Stimulated activated CD4-positive, alpha-beta T cell treated with anti-CD3 and anti-CD28 coated beads, Interleukin-12 subunit alpha, Interleukin-12 subunit beta, amount 100 ng/mL, for 4 hours (primary cell): ENCODE measurements at regions not wholly inside any gene's neighbourhood (a gene's known extent, or its start where the extent isn't known, plus 50 kb on each side); places are given as distances from the start of the nearest gene placed in this dataset.

ENCODE experiments used
- DNase-seq: peaks from one replicate; pipeline ENCODE4 v3.0.0-alpha.2; 2020

DNA sequence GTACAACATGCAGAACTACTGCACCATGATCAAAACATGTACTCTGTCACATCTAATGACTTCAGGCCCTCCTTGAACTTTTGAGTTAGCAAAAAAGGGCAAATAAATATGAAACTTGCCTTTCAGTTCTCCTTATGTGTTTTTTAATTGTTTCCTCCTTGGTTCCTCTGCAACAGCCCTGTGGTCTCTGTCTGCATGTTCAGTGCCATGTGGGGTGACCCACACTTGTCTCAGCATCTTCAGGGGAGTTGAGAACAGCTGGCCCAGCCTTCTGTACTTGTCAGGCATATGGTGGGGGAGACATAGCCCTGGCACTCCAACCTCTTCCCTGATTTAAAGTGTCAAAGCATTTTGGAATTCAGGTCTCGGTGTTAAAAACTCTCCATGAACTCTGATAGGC is 188.0 kb upstream of the PGRMC2 start:
- DNase-seq: no peak

DNA sequence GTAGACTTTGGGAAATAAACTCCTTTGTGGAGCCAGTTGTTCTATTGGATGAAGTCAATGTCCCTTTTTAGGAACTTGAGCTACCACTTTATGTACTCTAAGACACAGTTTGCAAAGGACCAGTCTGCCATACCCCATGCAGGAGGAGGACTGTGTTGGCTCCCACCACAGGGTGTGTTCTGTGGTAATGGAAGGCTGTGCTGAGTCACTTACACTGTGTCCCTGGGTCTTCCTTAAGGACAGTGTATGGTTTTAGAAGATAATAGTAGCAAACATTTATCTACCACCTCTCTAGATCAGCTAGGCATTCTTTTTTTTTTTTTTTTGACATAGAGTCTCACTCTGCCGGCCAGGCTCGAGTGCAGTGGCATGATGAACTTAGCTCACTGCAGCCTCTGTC is 184.0 kb upstream of the PGRMC2 start:
- DNase-seq: no peak

DNA sequence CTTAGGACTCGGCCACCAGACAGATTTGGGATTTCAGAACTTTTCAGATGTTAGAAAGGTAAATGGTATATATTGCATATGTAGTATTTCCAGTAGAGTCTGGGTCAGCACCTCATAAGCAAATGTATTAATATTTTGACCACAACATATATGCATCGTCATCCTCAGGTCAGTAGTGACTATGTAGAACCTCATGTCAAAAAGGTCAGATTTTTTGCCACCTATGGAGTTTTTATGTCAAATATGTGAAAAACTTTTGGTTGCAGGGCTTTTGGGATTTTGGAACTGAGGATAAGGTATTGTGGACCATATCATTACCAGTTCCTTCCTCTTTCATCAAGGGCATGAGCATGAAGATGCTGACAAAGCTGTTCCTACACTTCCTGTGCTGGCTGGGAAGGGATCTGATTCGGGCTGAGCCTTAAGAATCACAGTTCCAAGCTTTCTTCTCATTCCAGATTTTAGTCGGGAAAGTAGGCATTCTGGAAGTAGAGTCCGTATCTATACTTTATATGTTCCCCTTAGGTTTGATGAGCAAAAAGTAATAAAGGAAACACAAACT is 183.0 kb upstream of the PGRMC2 start:
- no peak for DNase-seq

DNA sequence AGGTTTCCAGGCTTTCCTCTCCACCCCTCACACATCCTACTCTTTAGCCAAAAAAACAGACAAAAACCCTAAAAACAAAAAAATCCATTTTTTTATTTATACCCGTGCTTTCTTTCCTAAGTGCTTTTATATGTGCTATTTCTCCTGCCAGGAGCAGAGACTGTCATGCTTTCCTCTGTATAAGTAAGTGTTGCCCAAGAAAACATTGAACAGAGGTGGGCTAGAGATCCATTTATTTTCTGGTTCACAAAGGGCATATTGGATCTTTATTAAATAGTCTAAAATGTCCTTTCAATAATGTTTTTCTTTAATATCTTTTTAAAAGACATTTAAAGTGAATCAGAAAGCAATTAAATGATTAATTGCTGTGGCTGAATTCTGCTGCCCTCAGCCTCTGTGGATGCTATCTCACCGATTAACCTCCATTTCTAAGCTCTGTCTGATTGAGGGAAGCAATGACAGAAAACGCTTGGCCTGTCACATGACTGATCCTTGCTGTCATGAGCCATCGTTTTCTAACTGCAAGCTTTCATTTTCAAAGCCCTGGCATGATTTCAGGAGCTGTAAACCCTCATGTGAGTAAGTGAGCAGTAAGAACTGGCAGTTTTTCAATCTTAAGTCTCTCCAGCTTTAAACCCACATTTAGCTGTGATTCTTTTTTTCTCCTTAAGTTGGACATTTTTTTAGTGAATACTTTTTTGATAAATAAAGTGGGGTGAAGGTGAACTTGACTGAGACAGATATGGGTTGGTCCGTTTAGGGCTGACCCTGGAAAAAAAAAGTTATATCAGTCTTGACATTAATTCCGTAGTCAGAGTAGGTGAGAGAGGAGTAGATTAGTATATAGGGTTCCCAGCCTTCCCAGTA is 180.7 kb upstream of the PGRMC2 start:
- DNase-seq: no peak

DNA sequence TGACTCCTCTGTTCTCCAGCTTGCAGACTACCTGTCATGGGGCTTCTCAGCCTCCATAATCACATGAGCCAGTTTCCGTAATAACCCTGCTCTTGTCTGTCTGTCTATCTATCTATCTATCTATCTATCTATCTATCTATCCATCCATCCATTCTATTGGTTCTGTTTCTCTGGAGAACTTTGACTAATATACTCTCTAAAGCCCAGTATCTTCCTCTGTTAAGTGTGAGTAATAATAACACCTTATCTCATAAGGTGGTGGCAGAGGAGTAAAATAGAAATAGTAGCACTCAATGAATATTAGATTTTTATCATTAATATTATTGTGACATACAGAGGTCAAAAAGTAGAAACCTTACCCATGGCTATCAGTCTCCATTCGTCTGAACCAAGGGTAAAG is 177.9 kb upstream of the PGRMC2 start:
- DNase-seq: no peak

DNA sequence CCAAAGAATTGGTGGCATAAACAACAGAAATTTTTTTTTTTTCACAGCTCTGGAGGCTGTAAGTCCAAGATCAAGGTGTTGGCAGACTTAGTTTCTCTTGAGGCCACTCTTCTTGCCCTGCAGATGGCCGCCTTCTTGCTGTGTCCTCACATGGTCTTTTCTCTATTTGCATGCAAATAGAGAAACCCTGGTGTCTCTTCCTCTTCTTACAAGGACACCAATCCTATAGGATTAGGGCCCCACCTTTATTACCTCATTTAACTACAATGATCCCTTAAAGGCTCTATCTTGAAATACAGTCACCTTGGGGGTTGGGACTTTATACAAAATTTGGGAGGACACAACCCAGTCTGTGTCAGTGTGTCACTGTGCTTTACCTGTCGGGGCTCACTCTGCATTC is 175.4 kb upstream of the PGRMC2 start:
- DNase-seq: no peak

DNA sequence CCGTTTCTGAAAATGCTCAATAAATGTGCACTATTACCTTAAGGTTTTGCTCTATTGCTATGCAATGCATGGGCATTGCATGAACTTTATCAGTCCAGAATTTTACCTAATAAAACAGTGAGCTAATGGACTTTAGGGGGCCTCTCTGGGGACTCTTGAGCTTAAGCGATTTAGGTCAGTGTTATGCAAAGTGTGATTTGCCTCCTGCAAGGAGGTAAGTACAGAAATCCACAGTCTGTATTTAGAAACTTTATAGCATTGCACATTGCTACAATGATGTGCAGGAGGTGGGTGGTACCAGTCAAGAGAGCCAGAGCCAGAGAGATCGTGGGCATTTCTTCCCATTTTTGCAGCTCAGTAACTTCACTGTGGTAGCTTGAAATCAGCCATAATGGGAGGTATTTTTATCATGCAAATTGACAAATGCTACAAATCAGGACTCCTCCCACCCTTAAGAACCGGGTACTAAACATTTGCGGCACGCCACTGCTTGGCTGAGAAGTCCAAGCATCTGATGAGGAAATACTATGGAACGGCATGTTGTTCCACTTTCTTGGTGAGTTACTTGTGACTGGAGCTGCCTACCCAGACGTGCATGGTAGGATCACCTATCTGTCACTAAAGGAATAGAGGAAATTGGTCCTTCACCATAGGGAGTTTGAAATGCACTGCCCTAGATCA is 174.6 kb upstream of the PGRMC2 start:
- no peak for DNase-seq

DNA sequence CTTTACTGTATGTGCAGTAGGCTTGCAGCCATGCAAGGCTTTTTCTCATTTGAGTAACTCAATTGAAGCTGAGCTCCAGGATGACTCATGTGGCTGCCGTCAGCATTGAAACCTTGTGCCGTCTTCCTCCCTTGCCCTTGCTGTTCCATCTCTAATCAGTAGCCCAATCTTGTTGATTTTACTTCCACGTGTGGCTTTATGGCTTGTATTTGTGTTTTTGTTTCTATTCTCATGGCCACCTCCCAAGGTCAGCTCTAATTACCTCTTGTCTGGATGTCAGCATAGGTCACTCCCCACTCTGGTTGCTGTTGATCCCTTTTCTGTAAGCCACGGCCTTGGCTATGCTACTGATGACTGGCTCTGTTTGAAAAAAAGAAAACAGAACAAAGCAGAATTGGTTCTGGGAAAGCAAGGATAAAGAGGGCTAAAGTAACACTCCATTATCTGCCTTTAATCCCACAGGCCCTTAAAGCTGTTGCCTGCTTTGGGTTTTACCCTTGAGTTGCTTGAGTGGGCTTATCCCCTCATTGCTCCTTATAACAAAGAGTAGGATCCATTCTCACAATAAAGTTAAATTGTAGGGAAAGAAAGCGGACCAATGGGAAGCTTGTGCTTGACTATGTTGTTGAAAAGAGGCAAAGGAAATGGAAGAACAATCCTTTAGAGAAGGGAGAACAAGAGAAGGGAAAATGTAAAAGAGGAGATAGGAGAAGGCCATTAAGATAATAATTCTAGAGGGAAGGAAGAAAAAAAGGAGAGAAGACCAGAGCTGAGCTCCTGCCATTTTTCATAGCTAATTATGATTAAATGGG is 173.9 kb upstream of the PGRMC2 start:
- DNase-seq: no peak

DNA sequence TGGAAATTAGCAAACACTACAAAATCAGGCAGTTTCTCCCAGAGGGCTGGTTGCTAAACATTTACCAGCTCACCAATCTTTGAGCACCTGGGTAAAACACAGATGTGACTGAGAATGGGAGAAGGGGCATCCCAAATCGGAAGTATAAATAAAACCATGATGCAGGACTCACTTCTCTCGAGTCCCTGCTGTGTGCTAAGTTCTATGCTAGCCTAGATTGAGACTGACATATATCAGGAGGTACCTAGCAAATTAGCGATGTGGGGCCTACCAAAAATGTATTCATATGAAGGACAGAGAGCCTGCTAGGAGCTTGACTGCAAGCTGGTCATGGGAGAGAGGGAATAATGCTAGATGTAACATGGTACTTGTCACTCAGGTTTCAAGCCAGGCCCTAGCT is 171.9 kb upstream of the PGRMC2 start:
- DNase-seq: no peak

DNA sequence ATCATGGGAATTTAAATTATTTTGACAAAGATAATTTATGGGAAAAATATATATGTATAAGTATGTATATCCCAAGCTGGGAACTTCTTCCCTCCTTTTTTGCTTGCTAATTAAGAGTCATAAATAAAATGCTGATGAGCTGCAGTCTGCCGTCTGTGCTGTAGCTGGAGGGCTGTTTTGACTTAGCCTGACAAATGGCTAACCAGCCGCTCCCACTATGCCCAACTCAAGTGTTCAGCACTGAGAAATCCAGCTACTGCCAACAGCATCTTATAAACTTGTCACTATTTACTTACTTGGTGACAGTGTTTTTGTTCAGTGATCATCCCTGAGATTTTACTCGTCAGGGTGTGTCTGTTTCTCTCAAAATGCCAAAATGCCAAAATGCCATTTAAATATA is 171.2 kb upstream of the PGRMC2 start:
- DNase-seq: no peak

DNA sequence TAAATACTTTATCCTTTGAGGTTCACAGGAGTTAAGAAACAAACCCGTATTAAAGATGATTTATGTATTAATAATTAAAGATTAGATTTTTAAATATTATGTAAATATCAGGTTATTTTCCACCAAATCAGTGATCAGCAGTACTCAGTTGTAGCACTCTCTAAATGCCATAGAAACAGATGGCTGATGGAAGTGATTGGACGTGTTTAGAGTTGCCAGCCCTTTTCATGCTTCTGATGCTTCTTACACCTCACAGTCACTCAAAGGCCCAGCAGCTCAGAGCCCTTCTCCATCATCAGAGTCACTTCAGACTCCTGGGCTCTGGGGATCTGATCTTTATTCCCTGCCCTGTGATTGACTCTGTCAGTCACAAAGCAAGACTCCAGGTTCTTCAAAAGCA is 170.1 kb upstream of the PGRMC2 start:
- DNase-seq: no peak

DNA sequence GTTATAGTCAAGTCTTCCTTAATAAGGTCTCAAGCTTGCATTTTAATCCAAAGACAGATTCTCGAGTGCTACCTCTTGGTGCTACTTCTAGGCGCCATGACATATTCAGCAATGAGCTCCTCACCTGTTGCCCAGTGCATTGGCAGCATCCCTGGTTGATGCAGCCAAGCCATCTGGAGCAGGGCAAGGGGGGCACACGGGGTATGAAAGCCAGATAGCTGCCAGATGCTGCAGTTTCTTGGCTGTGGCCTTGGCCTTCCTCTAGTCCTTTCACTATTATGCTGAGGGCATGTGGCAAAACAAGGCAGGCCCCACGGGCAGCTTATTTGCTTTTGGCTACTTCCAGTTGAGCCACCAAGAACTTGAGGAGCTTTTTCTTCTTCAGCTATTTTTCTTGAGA is 168.6 kb upstream of the PGRMC2 start:
- no peak for DNase-seq

DNA sequence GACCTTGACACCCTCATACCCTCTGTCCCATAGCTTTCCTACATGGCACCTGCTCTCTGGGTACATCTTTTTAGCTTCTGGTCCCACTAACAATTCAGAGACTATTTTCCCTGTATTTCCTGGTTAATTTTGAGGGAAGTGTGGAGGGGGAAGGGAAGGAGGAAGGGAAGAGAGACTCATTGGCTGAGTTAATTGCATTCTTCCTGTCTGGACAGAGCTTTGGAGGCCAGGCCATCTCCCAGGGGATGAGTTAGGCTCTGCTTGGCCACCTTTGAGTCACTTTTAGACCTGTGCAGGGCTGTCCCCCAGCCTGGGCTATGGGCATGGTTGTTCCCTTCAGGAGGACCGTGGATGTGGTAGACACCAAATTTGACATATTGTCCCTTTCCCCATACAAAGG is 167.9 kb upstream of the PGRMC2 start:
- no peak for DNase-seq

DNA sequence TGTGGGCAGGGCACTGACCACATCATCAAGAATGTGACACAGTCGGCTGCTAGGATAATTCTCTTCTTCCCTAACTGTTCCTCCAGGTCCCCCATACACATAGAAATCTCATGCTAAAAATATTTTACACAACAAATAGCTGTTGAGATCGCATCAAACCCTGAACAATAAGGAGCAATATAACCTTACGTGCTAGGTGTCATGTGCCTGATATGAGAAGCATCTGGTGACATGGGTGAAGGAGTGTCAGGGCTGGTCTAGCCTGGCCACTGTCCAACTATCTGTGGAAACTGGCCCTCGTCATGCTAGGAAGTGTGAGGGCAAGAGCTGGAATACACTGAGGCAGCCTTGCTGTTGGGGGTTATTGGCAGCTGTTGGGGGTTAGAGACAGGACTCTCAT is 167.3 kb upstream of the PGRMC2 start:
- no peak for DNase-seq

DNA sequence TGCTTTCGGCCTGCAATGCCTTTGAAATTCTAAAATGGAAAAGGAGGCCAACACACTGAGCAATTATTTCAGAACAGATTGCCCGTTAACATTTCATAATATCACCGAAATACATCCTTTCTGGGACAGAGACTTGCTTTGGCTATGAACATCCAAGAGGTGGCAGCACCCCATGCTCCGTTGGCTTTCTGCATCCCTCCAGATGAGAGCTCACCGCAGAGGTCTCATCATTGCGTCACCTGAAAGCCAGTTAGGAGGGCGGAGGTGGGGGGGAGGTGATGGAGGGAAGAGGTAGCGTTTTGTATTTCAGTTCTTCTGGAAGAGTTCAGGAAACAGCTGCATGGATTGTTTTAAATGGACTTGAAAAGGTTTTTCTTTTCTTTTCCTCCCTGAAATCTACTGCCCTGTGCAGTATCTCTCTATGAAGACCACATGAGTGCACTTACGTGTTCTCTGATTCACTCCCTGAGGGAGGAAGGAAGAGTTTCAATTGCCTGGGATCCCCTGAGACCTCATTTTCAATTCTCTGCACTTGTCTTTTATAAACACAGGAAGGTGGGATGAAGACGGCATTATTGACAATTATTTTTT is 166.8 kb upstream of the PGRMC2 start:
- peak; percentile 52 for DNase-seq

DNA sequence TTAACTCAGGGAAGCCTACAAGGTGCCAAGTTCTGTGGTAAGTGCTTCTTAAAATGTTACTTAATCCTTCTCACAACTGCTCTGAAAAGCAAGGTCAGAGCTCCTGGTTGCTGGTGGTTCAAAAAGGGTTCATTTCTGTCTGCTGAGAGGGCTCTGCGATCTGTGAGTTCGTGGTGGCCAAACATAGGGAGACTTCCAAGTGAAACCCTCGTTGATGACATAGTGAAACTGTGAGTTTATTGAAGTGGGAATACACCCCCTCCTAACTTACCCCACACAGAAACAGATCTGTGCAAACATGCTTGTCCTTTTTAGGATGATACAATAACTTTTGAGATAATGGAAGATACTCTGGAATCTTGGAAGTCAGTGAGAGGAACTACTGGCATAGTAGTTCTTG is 164.8 kb upstream of the PGRMC2 start:
- DNase-seq: no peak

DNA sequence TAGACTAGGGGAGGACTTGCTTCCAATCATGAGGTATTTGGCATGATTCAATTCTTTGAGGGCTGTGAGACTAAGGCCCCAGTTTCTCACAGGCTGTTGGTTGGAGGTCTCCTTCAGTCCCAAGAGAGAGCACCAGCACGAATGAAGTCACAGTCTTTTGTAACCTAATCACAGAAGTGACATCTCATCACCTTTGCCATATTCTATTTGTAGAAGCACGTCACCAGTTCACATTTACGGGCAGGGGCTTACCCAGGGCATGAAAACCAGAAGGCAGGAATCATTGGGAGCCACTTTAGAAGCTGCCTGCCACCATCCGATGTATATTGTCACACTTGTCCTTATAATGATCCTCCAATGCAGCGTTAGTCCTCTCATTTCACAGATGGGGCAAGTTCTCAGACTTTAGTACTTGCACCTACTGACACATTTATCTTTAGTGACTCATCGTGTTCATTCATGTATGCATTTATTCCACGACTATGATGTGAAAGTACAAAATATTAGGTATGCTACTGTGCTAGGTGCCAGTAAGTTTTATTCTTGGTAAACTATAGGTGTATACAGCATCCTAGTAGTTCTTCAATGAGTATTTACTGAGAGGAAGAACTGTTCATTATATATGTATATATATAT is 163.8 kb upstream of the PGRMC2 start:
- DNase-seq: no peak

DNA sequence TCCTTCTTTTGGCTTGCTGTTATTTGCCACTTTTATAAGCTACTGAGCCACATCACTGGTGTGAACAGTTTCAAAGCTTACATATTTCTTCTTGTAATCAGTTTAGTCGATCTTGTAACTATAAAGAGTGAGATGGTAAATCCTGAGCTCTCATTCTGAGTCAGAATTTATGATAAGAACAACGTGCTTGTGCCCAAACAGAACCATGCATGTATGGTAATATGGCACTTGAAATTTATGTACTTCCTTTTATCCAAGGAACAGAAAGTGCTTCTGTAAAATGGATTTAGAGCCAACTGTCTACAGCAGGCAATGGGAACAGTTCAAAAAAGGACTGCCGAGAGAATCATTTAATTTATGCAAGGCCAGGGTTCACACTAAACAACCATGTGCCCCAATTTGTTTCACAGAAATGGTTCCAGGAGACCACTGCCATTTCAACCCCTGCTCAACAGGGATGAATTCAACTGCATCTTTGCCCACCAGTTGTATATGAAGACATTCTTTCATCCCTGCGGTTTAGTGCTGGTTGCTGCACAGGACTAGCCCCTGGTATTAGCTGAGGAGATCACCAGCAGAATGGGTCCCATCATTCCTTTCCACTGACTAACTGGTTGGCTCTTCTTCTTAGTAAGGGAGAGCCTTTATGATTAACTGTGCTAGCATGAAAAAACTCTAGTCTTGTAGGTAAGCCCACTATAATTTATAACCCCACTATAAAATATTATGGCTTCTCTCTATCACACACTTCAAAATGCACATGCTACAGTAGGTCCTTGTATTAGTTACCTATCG is 162.9 kb upstream of the PGRMC2 start:
- DNase-seq: no peak

DNA sequence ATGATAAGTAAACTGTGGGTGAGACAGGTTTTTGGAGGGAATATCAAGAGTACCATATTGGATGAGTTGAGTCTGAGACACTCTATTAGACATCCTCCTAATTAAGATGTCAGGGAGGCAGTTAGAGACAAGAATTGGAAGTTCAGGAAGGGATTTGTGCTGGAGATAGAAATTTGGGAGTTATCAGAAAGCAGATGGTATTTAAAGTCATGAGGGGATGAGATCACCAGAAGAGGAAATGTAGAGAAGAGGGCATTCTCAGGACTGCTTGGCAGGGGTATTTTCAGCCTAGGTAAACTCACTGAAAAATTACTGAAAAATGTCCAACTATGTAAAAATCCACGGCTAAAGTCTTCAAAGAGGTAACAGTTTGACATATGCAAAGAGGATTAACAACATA is 161.6 kb upstream of the PGRMC2 start:
- no peak for DNase-seq

DNA sequence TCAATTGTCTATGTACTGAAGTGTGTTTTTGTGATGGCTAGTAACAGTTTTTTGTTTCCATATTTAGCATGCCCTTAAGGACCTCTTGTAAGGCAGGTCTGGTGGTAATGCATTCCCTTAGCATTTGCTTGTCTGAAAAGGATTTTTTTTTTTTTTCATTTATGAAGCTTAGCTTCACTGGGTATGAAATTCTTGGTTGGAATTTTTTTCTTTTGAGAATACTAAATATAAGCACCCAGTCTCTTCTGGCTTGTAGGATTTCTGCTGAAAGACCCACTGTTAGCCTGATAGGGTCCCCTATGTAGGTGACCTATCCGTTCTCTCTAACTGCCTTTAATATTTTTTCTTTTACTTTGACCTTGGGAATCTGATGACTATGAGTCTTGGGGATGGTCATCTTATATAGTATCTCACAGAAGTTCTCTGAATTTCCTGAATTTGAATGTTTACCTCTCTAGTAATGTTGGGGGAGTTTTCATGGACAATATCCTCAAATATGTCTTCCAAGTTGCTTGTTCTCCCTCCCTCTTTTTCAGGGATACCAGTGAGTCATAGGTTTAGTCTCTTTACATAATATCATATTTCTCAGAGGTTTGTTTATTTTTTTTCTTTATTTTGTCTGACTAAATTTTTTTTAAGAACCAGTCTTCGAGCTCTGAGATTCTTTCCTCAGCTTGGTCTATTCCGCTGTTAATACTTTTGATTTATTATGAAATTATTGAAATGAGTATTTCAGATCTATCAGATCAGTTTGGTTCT is 157.1 kb upstream of the PGRMC2 start:
- DNase-seq: no peak

DNA sequence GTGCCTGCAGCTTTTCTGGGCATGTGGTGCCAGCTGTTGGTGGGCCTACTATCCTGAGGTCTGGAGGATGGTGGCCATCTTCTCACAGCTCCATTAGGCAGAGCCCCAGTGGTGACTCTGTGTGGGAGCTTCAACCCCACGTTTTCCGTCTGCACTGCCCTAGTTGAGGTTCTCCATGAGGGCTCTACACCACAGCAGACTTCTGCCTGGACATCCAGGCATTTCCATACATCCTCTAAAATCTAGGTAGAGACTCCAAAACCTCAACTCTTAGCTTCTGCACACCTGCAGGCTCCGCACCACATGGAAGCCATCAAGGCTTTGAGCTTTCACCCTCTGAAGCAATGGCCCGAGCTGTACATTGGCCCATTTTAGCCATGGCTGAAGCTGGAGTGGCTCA is 153.3 kb upstream of the PGRMC2 start:
- DNase-seq: no peak
